GM12874 (cell line): ENCODE measurements at regions not wholly inside any gene's neighbourhood (a gene's known extent, or its start where the extent isn't known, plus 50 kb on each side); places are given as distances from the start of the nearest gene placed in this dataset.

Experiments used
- CTCF ChIP-seq: IDR thresholded peaks from 2 replicates; pipeline ENCODE4 v1.5.1; 2011; ENCODE audit warnings: low read depth, mild to moderate bottlenecking, control low read depth, low read length, moderate library complexity; ENCODE audit not compliant: insufficient read depth

- no peak for TF ChIP-seq CTCF
Measured at GRCh38 chr3:177914224-177914623, 622.0 kb upstream of the KCNMB2 start.

DNA sequence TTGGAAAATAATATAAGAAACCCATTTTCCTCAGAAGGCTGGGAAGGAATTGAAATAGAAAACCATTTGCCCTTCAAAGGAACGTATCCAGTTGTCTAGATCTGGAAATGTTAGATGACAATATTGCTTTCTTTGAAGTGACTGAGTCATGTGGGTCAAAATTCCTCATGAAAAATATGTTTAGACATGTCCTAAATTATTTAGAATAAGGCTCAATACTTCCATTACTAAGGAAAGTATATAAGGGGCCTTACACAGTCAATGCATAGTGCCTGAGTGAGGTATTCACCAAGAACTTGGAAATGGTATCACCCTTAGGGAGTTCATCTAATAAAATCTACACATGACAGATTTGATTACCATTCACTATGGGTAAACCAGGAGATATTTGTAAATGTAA, 619.8 kb upstream of the KCNMB2 start:
- no peak for TF ChIP-seq CTCF

GRCh38 chr3:177917234-177917861, 618.9 kb upstream of the KCNMB2 start:
- no peak for TF ChIP-seq CTCF

- no peak for TF ChIP-seq CTCF
Measured at GRCh38 chr3:177921153-177921552, 615.1 kb upstream of the KCNMB2 start.

GRCh38 chr3:177924261-177924660, 612.0 kb upstream of the KCNMB2 start:
- no peak for TF ChIP-seq CTCF

- TF ChIP-seq CTCF, result no peak
Measured at GRCh38 chr3:177928172-177928873, 607.9 kb upstream of the KCNMB2 start.

- TF ChIP-seq CTCF, result no peak
Measured at GRCh38 chr3:177929310-177929709, 606.9 kb upstream of the KCNMB2 start.
